Spleen (tissue), 3 donors: ENCODE measurements at regions not wholly inside any gene's neighbourhood (a gene's known extent, or its start where the extent isn't known, plus 50 kb on each side); places are given as distances from the start of the nearest gene placed in this dataset.

Source experiments
- POLR2A ChIP-seq, 3 donors: fragments of 450-650 bp; IDR thresholded peaks; one replicate each; pipeline ENCODE4 v1.5.1; 2017; ENCODE audit warnings: antibody characterized with exemption in 3 of 3, mild to moderate bottlenecking in 1 of 3
- POLR2AphosphoS5 ChIP-seq, 3 donors: sonication (generic); formaldehyde crosslinking; IDR thresholded peaks; one replicate each; pipeline ENCODE4 v1.5.1; 2017; ENCODE audit warnings: antibody characterized with exemption in 3 of 3

- TF ChIP-seq POLR2A (IDR thresholded peaks at IDR 0.05) (no peak), POLR2AphosphoS5 (IDR thresholded peaks at IDR 0.05) (no peak)
Measured at GRCh38 chr11:116420770-116421528, 351.8 kb downstream of the BUD13 start.
